LNCaP clone FGC (cell line): ENCODE measurements at regions not wholly inside any gene's neighbourhood (a gene's known extent, or its start where the extent isn't known, plus 50 kb on each side); places are given as distances from the start of the nearest gene placed in this dataset.

Source experiments
- DNase-seq: peaks from one replicate; pipeline ENCODE4 v3.0.0-alpha.2; 2011; ENCODE audit warnings: low read depth
- H3K4me3 ChIP-seq: 2 replicates; pipeline ENCODE4 v1.5.1; 2011; ENCODE audit warnings: mild to moderate bottlenecking, low read depth, low read length, control low read depth
- CTCF ChIP-seq: IDR thresholded peaks from 2 replicates; pipeline ENCODE4 v1.5.1; 2012; ENCODE audit warnings: mild to moderate bottlenecking; ENCODE audit not compliant: control insufficient read depth, insufficient read depth; ENCODE audit errors: extremely low read depth

DNA sequence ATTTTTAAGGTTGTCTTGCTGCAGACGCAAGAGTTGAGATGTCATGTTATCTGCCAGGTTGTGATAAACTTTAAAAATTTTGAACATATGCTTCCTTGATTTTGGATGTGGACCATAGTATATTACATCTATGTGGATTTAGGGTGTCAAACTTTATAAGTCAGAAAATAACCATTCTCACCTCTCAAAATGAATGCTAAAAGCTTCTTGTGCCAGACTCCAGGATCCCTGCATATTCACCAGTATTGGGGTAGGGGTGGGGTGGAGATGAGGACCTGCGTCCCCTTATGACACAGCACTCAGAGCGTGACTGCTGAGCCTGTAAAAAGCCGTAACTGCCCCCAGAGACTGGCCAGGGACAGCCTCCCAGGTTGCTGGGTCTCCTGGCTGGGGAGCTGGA lies 524.4 kb downstream of the LMO7 start:
- H3K4me3 ChIP-seq = no peak overlapping the region
- DNase-seq = no peak
- TF ChIP-seq CTCF = no peak

- no peak overlapping the region for H3K4me3 ChIP-seq
- no peak for TF ChIP-seq CTCF
- no peak for DNase-seq
Measured at GRCh38 chr13:76157926-76158325, 521.8 kb downstream of the LMO7 start.

GRCh38 chr13:76153239-76153638 lies 517.1 kb downstream of the LMO7 start:
- TF ChIP-seq CTCF = no peak
- H3K4me3 ChIP-seq = no peak overlapping the region
- no peak for DNase-seq

GRCh38 chr13:76148926-76149325 lies 512.8 kb downstream of the LMO7 start:
- no peak overlapping the region for H3K4me3 ChIP-seq
- no peak for DNase-seq
- TF ChIP-seq CTCF = no peak

DNA sequence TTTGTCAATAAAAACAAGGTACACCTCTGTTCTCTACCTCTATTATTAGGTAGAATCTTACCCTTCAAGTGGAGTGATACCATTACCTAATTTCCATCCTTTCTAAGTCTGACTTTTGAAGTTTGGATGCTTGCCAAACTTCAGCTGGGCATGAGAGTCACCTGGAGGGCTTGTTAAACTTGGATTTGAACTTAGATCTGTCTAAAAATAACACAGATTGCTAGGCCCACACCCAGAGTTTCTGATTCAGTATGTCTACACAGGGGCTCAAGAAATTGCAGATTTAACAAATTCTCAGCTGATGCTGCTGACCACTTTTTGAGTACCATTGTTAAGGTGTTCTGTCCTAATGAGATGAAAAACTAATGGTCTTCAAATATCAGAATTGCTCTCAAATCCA lies 512.2 kb downstream of the LMO7 start:
- no peak for DNase-seq
- H3K4me3 ChIP-seq = no peak overlapping the region
- no peak for TF ChIP-seq CTCF

DNA sequence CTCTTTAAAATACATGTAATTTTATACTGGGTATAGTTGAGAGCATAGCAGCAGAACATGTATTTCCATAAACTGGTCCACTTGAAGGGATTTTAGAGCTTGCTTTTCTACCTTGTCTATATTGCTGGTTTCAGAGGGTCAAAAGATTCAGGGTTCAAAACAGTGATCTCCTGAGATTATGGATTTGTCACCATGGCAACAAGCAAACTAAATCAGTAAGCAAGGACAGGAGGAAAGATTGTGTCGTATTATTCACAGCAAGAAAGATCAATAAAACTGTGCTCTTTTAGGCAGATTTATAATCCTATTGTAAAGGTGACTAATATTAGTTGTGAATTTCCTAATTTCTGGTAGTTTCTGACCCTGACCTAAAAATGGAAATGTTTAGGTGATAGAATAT lies 496.4 kb downstream of the LMO7 start:
- no peak for DNase-seq
- no peak overlapping the region for H3K4me3 ChIP-seq
- TF ChIP-seq CTCF = no peak

DNA sequence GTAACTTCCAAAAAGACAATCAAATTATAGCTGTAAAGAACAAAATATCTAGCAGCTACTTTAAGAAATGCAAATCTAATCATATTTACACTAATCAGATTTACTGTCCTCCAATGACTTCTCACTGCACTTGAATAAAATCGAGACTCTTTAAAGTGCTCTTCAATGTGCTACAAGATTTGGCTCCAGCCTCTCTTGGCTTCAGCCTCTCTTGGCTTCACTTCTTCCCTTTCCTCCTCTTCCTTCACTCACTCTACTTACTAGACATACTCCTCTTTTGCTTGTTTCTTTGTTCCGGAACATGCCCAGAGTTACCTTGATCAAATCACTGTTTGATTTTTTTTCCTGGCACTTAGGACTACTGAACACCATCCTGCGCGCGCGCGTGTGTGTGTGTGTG lies 495.4 kb downstream of the LMO7 start:
- DNase-seq = no peak
- no peak for TF ChIP-seq CTCF
- no peak overlapping the region for H3K4me3 ChIP-seq
